ENCODE measurements at regions not wholly inside any gene's neighbourhood (a gene's known extent, or its start where the extent isn't known, plus 50 kb on each side); places are given as distances from the start of the nearest gene placed in this dataset.

GRCh38 chr4:155526452-155527169, 140.0 kb upstream of the GUCY1A1 start:
- no peak for TF ChIP-seq CTCF (conservative IDR thresholded peaks at IDR 0.05; ENCODE audit: control insufficient read depth, insufficient read depth, low read depth, low read length)
- H3K4me3 ChIP-seq (ENCODE audit: control insufficient read depth, low read depth, low read length), result no peak overlapping the region
- peak; percentile 33 for DNase-seq (ENCODE audit: low read depth)

- H3K4me3 ChIP-seq (ENCODE audit: control insufficient read depth, low read depth, low read length), result no peak overlapping the region
- DNase-seq (ENCODE audit: low read depth), result no peak
- TF ChIP-seq CTCF (conservative IDR thresholded peaks at IDR 0.05; ENCODE audit: control insufficient read depth, insufficient read depth, low read depth, low read length), result no peak
These were observed 141.7 kb upstream of the GUCY1A1 start for GRCh38 chr4:155524926-155525455.

- no peak for DNase-seq (ENCODE audit: low read depth)
- TF ChIP-seq CTCF (conservative IDR thresholded peaks at IDR 0.05; ENCODE audit: control insufficient read depth, insufficient read depth, low read depth, low read length), result no peak
- H3K4me3 ChIP-seq (ENCODE audit: control insufficient read depth, low read depth, low read length), result no peak overlapping the region
These were observed 143.3 kb upstream of the GUCY1A1 start for GRCh38 chr4:155523358-155523757.

GRCh38 chr4:155522201-155522600, 144.4 kb upstream of the GUCY1A1 start:
- DNase-seq (ENCODE audit: low read depth), result peak; percentile 7
- no peak for TF ChIP-seq CTCF (conservative IDR thresholded peaks at IDR 0.05; ENCODE audit: control insufficient read depth, insufficient read depth, low read depth, low read length)
- no peak overlapping the region for H3K4me3 ChIP-seq (ENCODE audit: control insufficient read depth, low read depth, low read length)

GRCh38 chr4:155521382-155521781, 144.6 kb upstream of the MAP9 start:
- no peak for TF ChIP-seq CTCF (conservative IDR thresholded peaks at IDR 0.05; ENCODE audit: control insufficient read depth, insufficient read depth, low read depth, low read length)
- H3K4me3 ChIP-seq (ENCODE audit: control insufficient read depth, low read depth, low read length), result no peak overlapping the region
- DNase-seq (ENCODE audit: low read depth), result no peak

- H3K4me3 ChIP-seq (ENCODE audit: control insufficient read depth, low read depth, low read length), result no peak overlapping the region
- no peak for DNase-seq (ENCODE audit: low read depth)
- no peak for TF ChIP-seq CTCF (conservative IDR thresholded peaks at IDR 0.05; ENCODE audit: control insufficient read depth, insufficient read depth, low read depth, low read length)
These were observed 138.8 kb upstream of the MAP9 start for GRCh38 chr4:155515444-155516075.
